GM19324 (cell line): ENCODE measurements at regions not wholly inside any gene's neighbourhood (a gene's known extent, or its start where the extent isn't known, plus 50 kb on each side); places are given as distances from the start of the nearest gene placed in this dataset.

Source experiments
- ATAC-seq: cut with Tn5 transposase; IDR thresholded peaks from one replicate; pipeline ENCODE4 v1.9.1; 2021; ENCODE audit warnings: mild to moderate bottlenecking, moderate library complexity; ENCODE audit not compliant: unreplicated experiment, low FRiP score

DNA sequence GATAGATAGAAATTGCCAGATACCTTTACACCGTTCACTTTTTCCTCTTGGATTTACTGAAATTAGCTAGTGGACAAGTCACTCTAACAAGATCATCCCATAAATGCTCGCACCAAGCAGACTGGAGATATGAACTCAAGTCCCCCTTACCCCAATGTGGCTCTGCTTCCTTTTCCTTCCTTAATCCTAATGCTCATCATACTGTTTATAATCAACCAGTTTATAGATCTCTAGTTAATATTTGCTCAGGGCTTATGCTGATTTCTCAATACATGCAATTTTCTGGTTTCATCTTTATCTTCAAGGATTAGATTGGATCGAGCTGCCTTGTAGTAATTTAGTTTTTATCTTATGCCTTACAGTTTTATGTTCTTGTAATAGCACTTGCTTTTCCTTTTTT lies 318.3 kb upstream of the KLHL29 start:
- ATAC-seq, result no peak

DNA sequence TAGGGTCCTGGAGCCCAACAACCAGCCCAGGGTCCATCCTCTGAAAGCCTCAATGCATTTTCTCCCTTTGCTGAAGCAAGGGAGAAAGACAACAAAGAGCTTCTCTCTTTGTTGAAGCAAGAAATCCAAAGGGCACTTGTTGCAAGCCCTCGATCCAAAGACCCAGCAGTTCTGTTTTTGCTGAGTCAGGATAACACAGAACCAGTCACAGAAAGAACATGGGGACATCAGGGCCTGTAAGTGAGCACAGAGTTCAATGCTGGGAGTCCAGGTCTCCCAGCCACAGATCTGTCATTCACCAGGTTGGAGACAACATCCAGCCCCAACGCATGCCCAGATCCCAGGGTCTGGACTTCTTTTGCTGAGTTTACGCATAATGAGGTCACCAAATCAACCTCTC lies 315.8 kb upstream of the KLHL29 start:
- no peak for ATAC-seq

DNA sequence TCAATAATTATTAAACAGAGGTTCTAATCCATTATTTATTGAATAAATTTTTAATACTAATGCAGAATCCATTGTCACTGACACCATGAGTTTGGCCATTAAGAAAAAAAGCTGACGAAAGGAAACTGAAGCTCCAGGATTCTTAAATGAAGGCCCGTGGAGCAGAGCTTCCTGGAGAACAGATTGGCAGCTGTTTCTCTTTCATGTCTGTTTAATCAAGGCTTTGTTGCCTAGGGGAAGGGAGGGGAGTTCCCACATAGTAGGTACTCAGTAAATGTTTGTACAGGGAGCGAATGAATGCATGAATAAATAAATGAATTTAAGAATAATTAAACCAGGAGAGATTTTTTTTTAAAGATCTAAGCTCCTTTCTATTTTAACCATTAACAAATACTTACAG lies 315.1 kb upstream of the KLHL29 start:
- ATAC-seq, result no peak

DNA sequence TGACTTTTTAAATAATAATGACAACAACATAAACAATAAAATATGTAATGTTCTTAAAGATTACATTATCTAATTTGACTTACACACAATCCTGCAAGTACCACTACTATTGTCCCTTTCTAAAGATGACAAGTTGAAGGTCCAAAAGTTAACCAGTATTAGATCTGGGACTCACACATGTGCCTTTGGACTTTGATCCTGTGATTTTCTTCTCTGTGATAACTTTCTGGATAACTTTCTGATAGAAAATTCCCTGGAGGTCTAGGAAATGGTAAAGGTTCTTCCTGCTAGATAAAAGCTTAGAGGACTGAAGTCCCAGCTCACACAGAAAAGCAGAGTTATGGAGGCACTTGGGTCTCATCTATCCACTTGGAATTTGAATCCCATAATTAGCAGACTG lies 311.9 kb upstream of the KLHL29 start:
- ATAC-seq, result no peak

DNA sequence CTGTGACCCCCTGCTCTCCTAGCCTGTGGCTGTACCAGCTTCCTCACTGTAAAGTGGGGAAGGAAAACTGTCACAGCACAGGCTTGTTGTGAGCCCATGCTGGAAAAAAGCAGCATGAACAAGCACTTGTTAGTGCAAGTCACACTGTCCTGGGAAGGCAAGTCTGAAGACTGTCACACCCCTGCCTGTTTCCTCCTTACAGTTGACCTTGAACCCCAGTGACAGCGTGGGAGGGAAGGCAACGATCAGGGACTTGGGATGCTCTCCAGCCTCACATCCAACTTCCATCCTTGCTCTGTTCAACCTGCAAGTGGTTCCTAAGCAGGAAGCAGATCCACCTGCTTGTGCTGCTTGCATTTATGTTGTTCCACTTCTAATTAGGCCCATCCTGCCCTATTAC lies 311.3 kb upstream of the KLHL29 start:
- ATAC-seq, result no peak

DNA sequence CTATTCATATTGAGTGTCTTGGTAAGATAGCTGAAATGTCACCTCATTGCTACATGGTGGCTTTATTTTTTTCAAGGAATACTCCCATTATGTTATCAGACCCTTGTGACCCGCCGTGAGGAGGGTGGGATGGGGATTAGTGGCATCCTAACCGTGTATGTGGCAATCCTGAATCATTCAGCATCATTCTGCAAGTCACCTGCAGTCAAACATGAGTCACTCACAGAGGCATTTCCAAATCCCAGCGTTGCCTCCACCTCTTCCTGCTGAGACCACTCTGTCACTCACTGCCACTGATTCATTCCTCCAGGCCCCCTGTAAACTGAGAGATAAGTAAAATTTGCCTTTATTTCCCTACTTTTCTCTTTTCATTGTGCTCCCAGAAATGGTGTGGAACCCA lies 307.4 kb upstream of the KLHL29 start:
- ATAC-seq, result no peak

DNA sequence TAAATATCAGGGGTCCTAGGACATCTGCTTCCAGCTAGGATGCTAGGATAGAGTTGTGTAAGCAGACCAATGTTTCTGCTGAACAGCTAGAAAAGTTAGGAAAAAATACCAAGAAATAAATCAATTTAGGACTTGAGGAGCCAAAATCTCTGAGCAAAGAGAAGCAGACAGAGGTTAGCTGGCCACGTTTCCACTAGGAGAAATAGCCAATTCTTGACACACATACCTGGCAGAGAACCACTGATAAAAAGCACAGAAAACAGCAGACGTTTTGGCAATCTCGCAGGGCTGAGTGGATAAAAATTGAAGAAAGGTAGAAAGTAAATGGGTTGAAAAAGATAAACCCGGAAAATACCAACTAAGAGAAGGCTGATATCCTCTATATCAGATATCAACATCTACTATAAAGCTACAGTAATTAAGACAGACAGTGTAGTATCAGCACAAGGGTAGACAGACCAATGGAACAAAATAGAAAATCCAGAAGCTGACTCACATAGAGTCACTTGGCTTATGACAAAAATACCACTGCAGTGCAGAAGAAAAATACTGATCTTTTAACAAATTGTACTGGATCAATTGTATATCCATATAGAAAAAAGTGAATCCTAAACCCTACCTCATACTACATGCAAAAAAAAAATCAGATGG lies 306.1 kb upstream of the KLHL29 start:
- no peak for ATAC-seq

DNA sequence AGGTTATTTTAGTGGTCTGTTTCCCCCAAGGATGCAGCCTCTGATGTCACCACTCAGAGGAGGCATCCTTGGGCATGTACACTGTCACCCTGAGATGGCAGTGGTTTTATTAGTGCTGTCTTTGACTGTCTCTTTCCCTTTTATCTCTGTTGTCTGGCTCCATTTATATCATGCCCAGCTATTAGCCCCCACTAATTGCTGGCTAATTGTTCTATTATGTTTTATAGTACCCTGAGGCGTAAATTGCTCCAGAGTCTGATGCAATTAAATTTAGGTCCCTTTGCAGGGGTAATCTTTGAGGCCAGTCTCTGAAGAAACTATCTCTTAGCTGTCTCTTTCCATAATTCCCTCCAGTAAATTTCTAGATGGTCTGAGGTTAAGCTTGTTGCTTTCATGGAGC lies 301.0 kb upstream of the KLHL29 start:
- ATAC-seq, result no peak

DNA sequence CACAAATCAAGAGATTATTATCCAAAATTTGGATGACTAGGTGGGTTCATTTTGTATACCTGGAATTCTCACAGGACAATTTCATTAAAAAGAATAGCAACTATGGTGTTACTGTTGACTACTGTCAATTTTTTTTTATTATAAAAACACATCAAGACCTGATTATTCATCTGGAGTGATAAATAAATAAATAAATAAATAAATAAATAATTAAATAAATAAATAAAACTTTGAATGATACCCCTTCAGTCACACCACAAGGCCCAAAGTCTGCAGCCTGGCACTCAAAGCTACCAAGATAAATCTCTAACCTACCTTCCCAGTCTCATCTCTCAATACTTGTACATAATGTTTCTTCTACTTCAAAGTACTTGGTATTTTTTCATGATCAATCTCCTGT lies 294.0 kb upstream of the KLHL29 start:
- ATAC-seq, result no peak

DNA sequence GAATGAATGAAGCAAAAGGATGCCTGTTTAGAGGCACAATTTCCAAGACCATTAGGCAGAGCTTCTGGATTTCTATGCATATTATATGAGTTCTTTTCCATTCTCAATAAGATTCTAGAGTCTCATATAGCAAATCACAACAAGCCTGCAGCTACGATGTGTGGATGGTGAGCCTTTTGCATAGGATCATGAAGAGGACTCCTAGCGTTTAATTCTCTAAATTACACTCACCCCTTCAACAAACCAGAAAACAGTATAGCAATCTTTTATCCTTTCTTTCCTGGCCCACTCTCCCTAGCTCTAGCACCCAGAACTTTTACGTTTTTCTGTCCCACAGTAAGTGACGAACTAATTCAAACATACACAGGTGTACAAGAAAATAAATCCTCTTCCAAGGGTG lies 293.1 kb upstream of the KLHL29 start:
- no peak for ATAC-seq

DNA sequence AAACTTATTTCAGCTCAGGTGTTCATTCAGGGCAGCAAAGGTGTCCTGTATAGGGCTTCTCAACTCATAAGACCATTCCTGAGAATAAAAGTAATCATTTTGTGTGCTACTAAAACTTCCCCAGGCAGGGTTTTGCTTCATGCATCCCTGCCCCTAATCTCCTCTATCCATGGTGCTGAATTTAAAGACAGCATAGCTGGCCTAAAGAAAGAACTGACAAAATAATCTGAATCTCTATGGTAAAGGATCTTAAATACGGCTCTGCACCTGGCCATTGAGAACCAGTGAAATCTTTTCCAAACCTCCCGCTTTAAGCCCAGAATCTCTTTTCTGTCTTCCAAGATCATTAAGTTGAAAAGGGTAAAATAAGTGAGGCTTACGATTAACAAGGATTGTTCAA lies 292.1 kb upstream of the KLHL29 start:
- no peak for ATAC-seq

DNA sequence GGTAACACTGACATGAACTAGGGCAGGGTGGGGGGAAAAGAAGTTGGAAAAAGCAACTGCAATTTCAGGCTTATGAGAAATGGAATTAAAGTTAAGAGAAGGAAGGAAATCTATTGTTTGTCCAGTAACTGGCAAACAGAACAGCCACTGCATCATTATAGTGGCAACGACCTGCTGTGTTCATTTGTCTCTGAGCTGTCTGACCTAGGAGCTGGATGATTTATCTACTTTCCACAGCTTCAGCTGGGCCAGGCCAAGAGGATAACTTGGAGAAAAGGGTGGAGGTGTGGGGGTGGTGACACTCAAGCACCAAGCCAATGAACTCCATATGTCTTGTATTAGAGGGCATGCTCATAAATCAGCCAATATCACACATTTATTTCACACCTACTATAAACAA lies 291.5 kb upstream of the KLHL29 start:
- ATAC-seq, result no peak

DNA sequence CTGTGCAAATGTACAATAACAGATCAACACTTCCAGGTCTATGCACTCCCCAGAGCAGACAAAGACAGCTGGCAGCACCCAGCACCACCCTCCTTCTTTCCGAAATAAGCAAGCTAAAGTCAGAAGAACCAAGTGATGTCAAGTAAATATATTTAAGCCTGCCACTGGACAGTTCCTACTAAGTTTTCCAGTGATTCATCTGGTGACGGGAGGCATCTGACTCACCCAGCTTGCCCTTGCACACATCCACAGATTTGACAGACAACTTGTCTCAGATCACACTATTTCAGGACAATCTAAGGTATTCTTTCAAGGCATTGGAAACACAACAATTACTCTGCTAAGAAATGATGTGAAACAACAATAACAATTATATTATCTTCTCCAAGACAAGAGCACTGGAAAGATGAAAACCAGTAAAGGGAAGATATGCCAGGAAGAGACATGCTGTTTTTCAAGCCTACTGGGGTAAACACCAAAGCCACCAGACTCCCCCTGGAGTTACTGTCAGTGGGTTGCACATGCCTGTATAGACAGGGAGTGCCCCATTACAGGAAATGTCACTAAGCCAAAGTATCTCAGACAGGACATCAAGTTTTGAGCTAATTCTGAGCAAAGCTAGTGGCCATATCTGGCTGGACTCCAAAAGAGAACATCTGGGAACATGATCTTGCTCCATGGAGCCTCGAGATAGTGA lies 287.9 kb upstream of the KLHL29 start:
- ATAC-seq, result no peak

DNA sequence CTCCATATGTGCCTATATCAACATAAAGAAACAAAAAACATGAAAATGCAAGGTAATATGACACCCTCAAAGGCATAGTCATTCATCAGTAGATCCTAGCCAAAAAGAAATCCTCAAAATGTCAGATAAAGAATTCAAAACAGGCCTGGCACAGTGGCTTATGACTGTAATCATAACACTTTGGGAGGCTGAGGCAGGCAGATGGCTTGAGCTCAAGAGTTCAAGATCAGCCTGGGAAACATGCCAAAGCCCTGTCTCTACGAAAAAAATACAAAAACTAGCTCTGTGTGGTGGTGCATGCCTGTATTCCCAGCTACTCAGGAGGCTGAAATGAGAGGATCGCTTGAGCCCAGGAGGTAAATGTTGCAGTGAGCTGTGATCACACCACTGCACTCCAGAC lies 284.6 kb upstream of the KLHL29 start:
- ATAC-seq, result no peak

DNA sequence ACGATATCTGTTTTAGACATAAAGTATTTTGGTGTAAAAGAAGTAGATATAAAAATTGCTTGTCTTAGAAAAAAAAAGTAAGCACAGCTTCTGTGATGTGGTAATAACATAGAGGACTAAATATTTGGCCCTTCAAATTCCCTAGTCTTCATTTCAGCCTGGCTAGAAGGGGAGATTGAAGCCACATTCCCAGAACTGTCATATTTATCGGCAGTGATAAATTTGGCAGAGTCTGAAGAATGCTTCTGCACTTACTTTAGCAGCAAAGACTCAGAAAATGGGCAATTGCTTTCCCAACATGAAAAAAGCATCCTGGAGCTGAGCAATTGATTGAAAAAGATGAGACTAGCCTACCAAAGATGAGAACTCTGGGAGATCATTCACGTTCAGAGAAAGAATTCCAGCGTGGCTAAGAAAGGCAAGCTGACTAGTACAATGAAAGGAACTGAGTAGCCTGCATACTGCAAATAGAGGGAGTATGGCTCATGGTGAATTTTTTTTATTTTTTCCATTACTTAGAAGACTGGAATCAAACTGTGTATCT lies 278.7 kb upstream of the KLHL29 start:
- ATAC-seq, result no peak

DNA sequence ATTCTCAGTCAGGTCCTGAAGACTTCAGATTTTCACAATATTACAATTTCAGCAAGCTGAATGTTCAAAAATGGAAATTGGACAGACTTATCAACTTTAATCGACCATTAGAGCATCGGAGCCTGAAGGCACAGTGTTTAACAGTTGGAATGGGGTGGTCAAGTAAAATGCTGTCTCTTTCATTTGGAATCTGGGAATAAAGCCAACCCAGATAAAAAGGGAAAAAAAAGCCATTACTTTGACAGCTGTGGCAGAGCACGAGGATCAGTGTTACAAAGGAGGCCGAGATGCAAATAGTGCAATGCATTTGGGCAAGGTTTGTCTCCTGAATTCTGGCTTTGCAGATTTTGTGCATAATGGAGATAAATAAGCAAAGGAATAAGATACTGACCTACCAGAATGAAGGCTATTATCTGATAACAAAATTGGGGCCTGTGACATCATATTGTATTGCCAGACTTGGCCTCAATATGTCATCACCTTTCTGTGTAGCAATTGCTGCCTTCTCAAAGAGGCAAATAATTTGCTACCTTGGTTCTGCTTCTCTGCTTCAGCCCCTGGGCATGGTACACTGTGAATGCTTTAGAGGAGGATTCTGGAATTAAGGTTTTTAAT lies 277.5 kb upstream of the KLHL29 start:
- no peak for ATAC-seq

DNA sequence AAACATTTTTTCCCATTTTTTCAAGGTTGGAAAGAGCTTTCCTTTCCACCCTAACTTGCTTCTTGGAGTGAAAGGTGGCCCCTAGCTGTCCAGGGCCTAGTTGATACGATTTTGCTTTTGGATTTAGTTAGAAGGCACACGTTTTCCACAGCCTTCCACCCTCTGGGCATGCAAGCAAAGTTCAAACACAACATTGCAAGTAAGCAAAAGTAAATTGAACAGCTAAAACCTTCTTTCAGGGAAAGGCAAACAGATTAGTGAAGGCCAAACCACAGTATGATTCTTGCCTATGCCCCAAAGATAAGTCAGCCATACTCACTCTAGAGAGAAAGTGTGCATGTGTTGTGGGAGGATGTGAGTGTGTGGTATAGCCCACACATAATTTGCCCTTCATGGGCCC lies 273.7 kb upstream of the KLHL29 start:
- ATAC-seq, result no peak

DNA sequence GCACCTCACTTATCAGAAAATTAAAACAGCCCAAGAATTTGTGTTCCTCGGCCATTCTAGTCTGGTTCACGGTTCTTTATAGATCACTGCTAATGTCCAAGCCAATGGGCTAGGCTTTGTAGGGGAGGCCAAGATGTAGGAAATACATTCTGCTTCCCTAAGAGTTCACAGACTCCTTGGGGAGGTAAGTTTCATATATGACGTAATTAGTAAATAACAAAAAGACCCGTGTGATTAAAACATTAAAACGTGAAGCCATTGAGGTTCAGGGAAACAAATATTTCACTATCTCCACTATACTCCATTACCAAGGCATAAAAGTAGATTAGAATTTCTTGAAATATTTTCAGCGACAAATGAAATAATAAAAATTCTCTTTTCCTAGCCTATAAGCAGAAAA lies 272.5 kb upstream of the KLHL29 start:
- no peak for ATAC-seq

DNA sequence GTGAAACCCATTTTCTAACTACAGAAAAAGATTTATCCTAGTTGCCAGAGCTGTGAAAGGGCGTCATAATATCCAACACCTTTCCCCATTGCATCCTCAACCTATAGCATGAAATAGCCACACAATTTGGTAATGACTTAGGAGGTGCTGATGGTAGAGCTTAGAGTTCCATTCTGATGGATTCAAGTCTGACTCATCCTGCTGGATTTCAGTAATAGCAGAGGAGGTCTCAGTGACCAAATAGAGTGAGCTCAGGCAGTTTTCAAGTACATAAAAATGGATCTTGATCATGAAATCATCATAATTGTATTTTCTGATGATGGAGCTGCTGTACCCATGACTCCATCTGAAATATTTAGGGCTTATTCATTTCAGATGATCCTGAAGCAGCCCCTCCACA lies 270.7 kb upstream of the KLHL29 start:
- ATAC-seq, result no peak

DNA sequence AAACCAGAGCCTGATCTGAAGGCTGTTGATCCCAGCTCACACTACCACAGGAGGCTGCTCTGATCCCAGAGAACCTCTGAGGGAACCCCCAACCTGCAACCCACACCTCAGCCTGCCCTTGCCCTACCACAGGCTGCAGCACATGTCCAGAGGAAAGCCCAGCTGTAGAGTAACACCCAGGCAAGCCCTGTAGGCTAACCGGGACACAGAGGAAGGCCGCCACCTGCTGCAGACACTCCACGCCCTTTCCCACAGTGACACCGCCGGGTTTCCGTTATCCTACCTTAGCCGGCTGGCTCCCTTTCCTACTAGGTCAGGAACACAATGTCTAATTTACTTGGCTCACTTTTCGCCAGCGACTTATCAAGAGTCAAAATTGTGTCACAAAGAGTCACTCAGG lies 266.7 kb upstream of the KLHL29 start:
- no peak for ATAC-seq

DNA sequence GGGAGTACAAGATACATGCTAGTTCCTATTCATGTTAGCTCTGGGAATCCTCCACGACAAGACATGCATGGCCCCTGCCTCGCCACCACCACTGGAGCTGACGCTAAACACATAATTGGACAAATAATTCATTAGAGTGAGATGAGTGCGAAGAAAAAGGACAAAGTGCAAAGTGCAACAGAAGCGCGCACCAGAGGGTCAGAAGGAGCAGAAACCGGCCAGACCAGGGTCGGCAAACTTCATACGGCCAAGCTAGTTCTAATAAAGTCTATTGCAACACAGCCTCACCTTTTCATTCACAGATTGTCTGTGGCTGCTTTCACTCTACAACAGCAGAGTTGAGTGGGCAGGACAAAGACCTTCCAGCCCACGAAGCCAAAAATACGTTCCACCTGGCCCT lies 266.1 kb upstream of the KLHL29 start:
- no peak for ATAC-seq

DNA sequence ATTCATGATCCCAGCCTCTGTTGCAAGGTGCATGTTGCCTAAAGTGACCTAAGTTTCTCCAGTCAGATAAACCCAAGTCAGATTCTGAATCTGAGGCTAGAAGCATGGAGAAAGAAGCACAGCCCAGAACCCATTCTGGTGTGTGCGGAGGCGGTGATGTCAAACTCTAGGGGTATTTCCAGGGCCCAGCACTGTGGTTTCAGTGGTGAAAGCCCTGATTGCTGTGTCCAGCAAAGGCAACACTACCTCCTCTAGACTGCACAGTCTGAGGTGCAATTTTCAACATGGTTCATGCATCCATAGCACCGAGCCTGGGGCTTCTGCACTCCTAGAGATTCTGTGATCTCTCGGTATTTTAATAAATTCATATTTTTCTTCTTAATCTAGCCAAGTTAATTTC lies 264.8 kb upstream of the KLHL29 start:
- no peak for ATAC-seq
